ENCODE measurements at regions not wholly inside any gene's neighbourhood (a gene's known extent, or its start where the extent isn't known, plus 50 kb on each side); places are given as distances from the start of the nearest gene placed in this dataset.

- TF ChIP-seq ATF2 (CRISPR knock-in tag; IDR thresholded peaks at IDR 0.05; ENCODE audit: borderline replicate concordance, low read depth) (no peak), CREM (CRISPR knock-in tag; IDR thresholded peaks at IDR 0.05) (no peak), CTCF (IDR thresholded peaks at IDR 0.05) (no peak), ELF4 (CRISPR knock-in tag; IDR thresholded peaks at IDR 0.05; ENCODE audit: low read depth) (no peak), MAX (CRISPR knock-in tag; IDR thresholded peaks at IDR 0.05) (no peak), ESRRA (CRISPR knock-in tag; IDR thresholded peaks at IDR 0.05; ENCODE audit: borderline replicate concordance) (no peak), AR (CRISPR knock-in tag; IDR thresholded peaks at IDR 0.05) (no peak), JUN (CRISPR knock-in tag; IDR thresholded peaks at IDR 0.05) (no peak), TEAD4 (CRISPR knock-in tag; IDR thresholded peaks at IDR 0.05) (no peak), USF2 (CRISPR knock-in tag; IDR thresholded peaks at IDR 0.05) (no peak), NR2C2 (CRISPR knock-in tag; IDR thresholded peaks at IDR 0.05) (no peak), ZNF416 (CRISPR knock-in tag; IDR thresholded peaks at IDR 0.05) (no peak)
These were observed 107.7 kb upstream of the PLSCR5 start for GRCh38 chr3:146712806-146713205.

Data from WTC11 (cell line).